ENCODE measurements at regions not wholly inside any gene's neighbourhood (a gene's known extent, or its start where the extent isn't known, plus 50 kb on each side); places are given as distances from the start of the nearest gene placed in this dataset.

DNA sequence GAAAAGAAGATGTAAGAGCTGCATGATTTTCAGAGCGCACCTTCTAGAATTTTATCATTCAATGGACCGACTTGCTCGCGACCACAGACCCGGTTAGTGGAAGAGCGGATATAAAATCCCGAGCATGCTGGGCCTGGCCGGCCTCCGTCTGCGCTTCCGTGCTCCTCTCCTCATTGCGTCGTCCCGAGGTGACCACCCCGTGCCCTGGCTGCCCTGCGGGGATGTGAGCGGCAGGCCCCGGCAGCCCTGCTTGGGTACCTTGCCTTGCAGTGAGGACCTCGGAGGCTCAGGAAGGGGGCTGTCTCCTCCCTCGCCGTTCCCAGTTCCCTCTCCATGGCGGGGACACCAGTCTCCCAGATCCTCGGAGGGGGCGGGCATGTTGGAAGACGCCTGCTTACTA lies 330.9 kb upstream of the SHH start:
- H2AFZ ChIP-seq (ENCODE audit: low read depth, low read length) = no peak overlapping the region
- no peak overlapping the region for H4K8ac ChIP-seq (ENCODE audit: low read length)
- no peak overlapping the region for H4K91ac ChIP-seq (ENCODE audit: low read length)
- no peak overlapping the region for H2BK15ac ChIP-seq (ENCODE audit: low read depth, poor library complexity, severe bottlenecking)
- H3K27ac ChIP-seq (ENCODE audit: low read length, poor library complexity, severe bottlenecking) = no peak overlapping the region
- H2AK5ac ChIP-seq (ENCODE audit: low read length, severe bottlenecking) = no peak overlapping the region
- H2BK120ac ChIP-seq (ENCODE audit: low read depth, low read length) = no peak overlapping the region
- H3K4ac ChIP-seq (ENCODE audit: low read depth in 1 of 2, low read length in 2 of 2) = no peak overlapping the region
- no peaks in the 10 kb centered on the region for H3K9me3 ChIP-seq (ENCODE audit: control insufficient read depth, low read length)
- no peak overlapping the region for H3K18ac ChIP-seq (ENCODE audit: low read depth in 1 of 2, low read length in 2 of 2)
- H3K23ac ChIP-seq (ENCODE audit: low read length in 2 of 2) = no peak overlapping the region
- no peak overlapping the region for H3K14ac ChIP-seq (ENCODE audit: low read length in 2 of 2)
- H3K4me2 ChIP-seq (ENCODE audit: low read length, poor library complexity, severe bottlenecking) = no peak overlapping the region
- no peak overlapping the region for H2BK5ac ChIP-seq (ENCODE audit: low read depth, low read length, poor library complexity, severe bottlenecking)
- 90% methylated on average over 25 of the region's 25 CpGs for WGBS
- no peak overlapping the region for H3K4me3 ChIP-seq (ENCODE audit: insufficient read depth in 1 of 2, low read depth in 1 of 2, low read length in 2 of 2)
- no peaks in the 10 kb centered on the region for H3K4me1 ChIP-seq (ENCODE audit: control insufficient read depth, insufficient read depth, low read depth, low read length)
- no peak overlapping the region for H3K9ac ChIP-seq (ENCODE audit: low read length)
- H3K36me3 ChIP-seq (ENCODE audit: control insufficient read depth in 1 of 2, insufficient read depth in 2 of 2, low read depth in 1 of 2, low read length in 2 of 2) = no peaks in the 10 kb centered on the region
- H3K79me1 ChIP-seq (replicated peaks; ENCODE audit: low read length, poor library complexity, severe bottlenecking) = no peaks in the 10 kb centered on the region
- H3K27me3 ChIP-seq (ENCODE audit: control insufficient read depth in 1 of 2, insufficient read depth in 1 of 2, low read length in 2 of 2) = no peaks in the 10 kb centered on the region
- DNase-seq = no peak
- no peak overlapping the region for H2BK12ac ChIP-seq (ENCODE audit: low read length in 2 of 2)

DNA sequence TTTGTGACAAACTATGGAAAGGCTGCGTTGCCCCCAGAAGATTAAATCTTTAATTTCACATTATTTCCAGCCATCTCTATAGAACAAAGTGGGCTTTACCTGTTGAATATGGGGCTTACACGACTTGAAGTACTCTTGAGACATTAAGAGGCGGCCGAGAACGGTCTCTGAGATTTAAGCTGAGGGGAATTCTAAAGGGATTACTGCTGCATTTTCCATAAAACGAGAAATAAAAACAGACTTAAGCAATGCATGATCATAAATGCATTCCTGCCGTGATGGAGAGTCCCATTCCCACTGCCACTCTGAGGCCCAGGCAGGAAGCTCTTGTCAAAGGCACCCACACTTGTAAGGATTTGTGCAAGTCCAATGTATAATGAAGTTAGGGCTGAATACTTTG lies 329.7 kb upstream of the SHH start:
- DNase-seq = no peak
- Histone ChIP-seq H3K9ac (ENCODE audit: low read length) (no peak overlapping the region), H2BK5ac (ENCODE audit: low read depth, low read length, poor library complexity, severe bottlenecking) (no peak overlapping the region), H4K91ac (ENCODE audit: low read length) (no peak overlapping the region), H3K4me3 (ENCODE audit: insufficient read depth in 1 of 2, low read depth in 1 of 2, low read length in 2 of 2) (no peak overlapping the region), H3K36me3 (ENCODE audit: control insufficient read depth in 1 of 2, insufficient read depth in 2 of 2, low read depth in 1 of 2, low read length in 2 of 2) (no peaks in the 10 kb centered on the region), H2BK15ac (ENCODE audit: low read depth, poor library complexity, severe bottlenecking) (no peak overlapping the region), H2AK5ac (ENCODE audit: low read length, severe bottlenecking) (no peak overlapping the region), H2AFZ (ENCODE audit: low read depth, low read length) (no peak overlapping the region), H3K27me3 (ENCODE audit: control insufficient read depth in 1 of 2, insufficient read depth in 1 of 2, low read length in 2 of 2) (no peaks in the 10 kb centered on the region), H3K4me1 (ENCODE audit: control insufficient read depth, insufficient read depth, low read depth, low read length) (no peaks in the 10 kb centered on the region), H4K8ac (ENCODE audit: low read length) (no peak overlapping the region), H3K4ac (ENCODE audit: low read depth in 1 of 2, low read length in 2 of 2) (no peak overlapping the region), H2BK12ac (ENCODE audit: low read length in 2 of 2) (no peak overlapping the region), H2BK120ac (ENCODE audit: low read depth, low read length) (no peak overlapping the region), H3K14ac (ENCODE audit: low read length in 2 of 2) (no peak overlapping the region), H3K18ac (ENCODE audit: low read depth in 1 of 2, low read length in 2 of 2) (no peak overlapping the region), H3K4me2 (ENCODE audit: low read length, poor library complexity, severe bottlenecking) (no peak overlapping the region), H3K27ac (ENCODE audit: low read length, poor library complexity, severe bottlenecking) (no peak overlapping the region), H3K9me3 (ENCODE audit: control insufficient read depth, low read length) (no peaks in the 10 kb centered on the region), H3K79me1 (replicated peaks; ENCODE audit: low read length, poor library complexity, severe bottlenecking) (no peaks in the 10 kb centered on the region), H3K23ac (ENCODE audit: low read length in 2 of 2) (no peak overlapping the region)
- WGBS = 59% methylated on average over 6 of the region's 7 CpGs

DNA sequence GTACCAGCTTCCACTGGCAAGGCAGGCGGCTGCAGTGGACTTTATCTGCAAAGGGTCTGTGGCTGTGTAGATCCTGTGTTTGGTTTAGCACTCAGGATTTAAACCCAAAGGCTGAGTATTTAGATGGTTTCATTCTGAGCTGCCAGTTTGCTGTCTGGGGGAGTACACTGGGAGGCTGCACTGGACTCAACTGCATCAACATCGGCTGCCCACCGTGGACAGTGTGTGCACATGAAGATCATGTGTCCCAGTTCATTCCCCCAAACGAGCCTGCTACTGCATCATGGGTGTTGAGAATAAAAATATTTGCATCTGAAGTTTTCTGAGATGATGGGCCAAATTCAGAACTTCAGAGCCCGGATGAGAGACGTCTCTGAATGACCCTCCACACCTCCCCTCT lies 328.6 kb upstream of the SHH start:
- Histone ChIP-seq H3K36me3 (ENCODE audit: control insufficient read depth in 1 of 2, insufficient read depth in 2 of 2, low read depth in 1 of 2, low read length in 2 of 2) (no peaks in the 10 kb centered on the region), H4K91ac (ENCODE audit: low read length) (no peak overlapping the region), H3K4me3 (ENCODE audit: insufficient read depth in 1 of 2, low read depth in 1 of 2, low read length in 2 of 2) (no peak overlapping the region), H2AK5ac (ENCODE audit: low read length, severe bottlenecking) (no peak overlapping the region), H3K9ac (ENCODE audit: low read length) (no peak overlapping the region), H3K4me1 (ENCODE audit: control insufficient read depth, insufficient read depth, low read depth, low read length) (no peaks in the 10 kb centered on the region), H3K18ac (ENCODE audit: low read depth in 1 of 2, low read length in 2 of 2) (no peak overlapping the region), H3K4me2 (ENCODE audit: low read length, poor library complexity, severe bottlenecking) (no peak overlapping the region), H3K27ac (ENCODE audit: low read length, poor library complexity, severe bottlenecking) (no peak overlapping the region), H3K79me1 (replicated peaks; ENCODE audit: low read length, poor library complexity, severe bottlenecking) (no peaks in the 10 kb centered on the region), H2BK15ac (ENCODE audit: low read depth, poor library complexity, severe bottlenecking) (no peak overlapping the region), H2BK12ac (ENCODE audit: low read length in 2 of 2) (no peak overlapping the region), H4K8ac (ENCODE audit: low read length) (no peak overlapping the region), H3K9me3 (ENCODE audit: control insufficient read depth, low read length) (no peaks in the 10 kb centered on the region), H2BK120ac (ENCODE audit: low read depth, low read length) (no peak overlapping the region), H3K27me3 (ENCODE audit: control insufficient read depth in 1 of 2, insufficient read depth in 1 of 2, low read length in 2 of 2) (no peaks in the 10 kb centered on the region), H3K4ac (ENCODE audit: low read depth in 1 of 2, low read length in 2 of 2) (no peak overlapping the region), H2BK5ac (ENCODE audit: low read depth, low read length, poor library complexity, severe bottlenecking) (no peak overlapping the region), H3K23ac (ENCODE audit: low read length in 2 of 2) (no peak overlapping the region), H3K14ac (ENCODE audit: low read length in 2 of 2) (no peak overlapping the region), H2AFZ (ENCODE audit: low read depth, low read length) (no peak overlapping the region)
- DNase-seq = no peak
- 66% methylated on average over 6 of the region's 6 CpGs for WGBS

GRCh38 chr7:156140447-156140846 lies 328.2 kb upstream of the SHH start:
- Histone ChIP-seq H3K4me2 (ENCODE audit: low read length, poor library complexity, severe bottlenecking) (no peak overlapping the region), H2BK5ac (ENCODE audit: low read depth, low read length, poor library complexity, severe bottlenecking) (no peak overlapping the region)
- 79% methylated on average over 7 of the region's 7 CpGs for WGBS

More at GRCh38 chr7:156140447-156140846, 328.2 kb upstream of the SHH start:
- H3K18ac ChIP-seq (ENCODE audit: low read depth in 1 of 2, low read length in 2 of 2) = no peak overlapping the region
- no peaks in the 10 kb centered on the region for H3K36me3 ChIP-seq (ENCODE audit: control insufficient read depth in 1 of 2, insufficient read depth in 2 of 2, low read depth in 1 of 2, low read length in 2 of 2)
- H2AK5ac ChIP-seq (ENCODE audit: low read length, severe bottlenecking) = no peak overlapping the region
- H2BK15ac ChIP-seq (ENCODE audit: low read depth, poor library complexity, severe bottlenecking) = no peak overlapping the region
- H3K79me1 ChIP-seq (replicated peaks; ENCODE audit: low read length, poor library complexity, severe bottlenecking) = no peaks in the 10 kb centered on the region
- no peak overlapping the region for H4K8ac ChIP-seq (ENCODE audit: low read length)
- H3K27ac ChIP-seq (ENCODE audit: low read length, poor library complexity, severe bottlenecking) = no peak overlapping the region
- no peak overlapping the region for H4K91ac ChIP-seq (ENCODE audit: low read length)
- no peaks in the 10 kb centered on the region for H3K9me3 ChIP-seq (ENCODE audit: control insufficient read depth, low read length)
- H3K14ac ChIP-seq (ENCODE audit: low read length in 2 of 2) = no peak overlapping the region
- no peak overlapping the region for H3K4me3 ChIP-seq (ENCODE audit: insufficient read depth in 1 of 2, low read depth in 1 of 2, low read length in 2 of 2)
- H3K27me3 ChIP-seq (ENCODE audit: control insufficient read depth in 1 of 2, insufficient read depth in 1 of 2, low read length in 2 of 2) = no peaks in the 10 kb centered on the region
- H3K9ac ChIP-seq (ENCODE audit: low read length) = no peak overlapping the region
- H3K4me1 ChIP-seq (ENCODE audit: control insufficient read depth, insufficient read depth, low read depth, low read length) = no peaks in the 10 kb centered on the region
- DNase-seq = no peak
- no peak overlapping the region for H2AFZ ChIP-seq (ENCODE audit: low read depth, low read length)
- no peak overlapping the region for H2BK12ac ChIP-seq (ENCODE audit: low read length in 2 of 2)
- no peak overlapping the region for H3K23ac ChIP-seq (ENCODE audit: low read length in 2 of 2)
- H2BK120ac ChIP-seq (ENCODE audit: low read depth, low read length) = no peak overlapping the region
- H3K4ac ChIP-seq (ENCODE audit: low read depth in 1 of 2, low read length in 2 of 2) = no peak overlapping the region

Data from mesenchymal stem cell (in vitro differentiated cells and primary cell).